Ishikawa (cell line): ENCODE measurements at regions not wholly inside any gene's neighbourhood (a gene's known extent, or its start where the extent isn't known, plus 50 kb on each side); places are given as distances from the start of the nearest gene placed in this dataset.
A peak's percentile ranks its signal among the peaks of the same experiment; 100 is the strongest.

Experiments
- CEBPB ChIP-seq: IDR thresholded peaks from 2 replicates; pipeline ENCODE4 v1.6.1; 2012
- CREB1 ChIP-seq: IDR thresholded peaks from 2 replicates; pipeline ENCODE4 v1.6.1; 2012; ENCODE audit warnings: low read depth
- EGR1 ChIP-seq: IDR thresholded peaks from 2 replicates; pipeline ENCODE4 v1.6.1; 2012
- EP300 ChIP-seq: IDR thresholded peaks from 2 replicates; pipeline ENCODE4 v1.6.1; 2012; ENCODE audit warnings: borderline replicate concordance
- MAX ChIP-seq: IDR thresholded peaks from 2 replicates; pipeline ENCODE4 v1.6.1; 2012
- RAD21 ChIP-seq: IDR thresholded peaks from 2 replicates; pipeline ENCODE4 v1.6.1; 2012; ENCODE audit warnings: low read depth
- REST ChIP-seq: IDR thresholded peaks from 2 replicates; pipeline ENCODE4 v1.6.1; 2012; ENCODE audit warnings: low read depth, mild to moderate bottlenecking
- TCF12 ChIP-seq: IDR thresholded peaks from 2 replicates; pipeline ENCODE4 v1.6.1; 2012; ENCODE audit warnings: low read depth
- TEAD4 ChIP-seq: IDR thresholded peaks from 2 replicates; pipeline ENCODE4 v1.6.1; 2012
- USF1 ChIP-seq: IDR thresholded peaks from 2 replicates; pipeline ENCODE4 v1.6.1; 2012
- YY1 ChIP-seq: IDR thresholded peaks from 2 replicates; pipeline ENCODE4 v1.6.1; 2012; ENCODE audit warnings: low read depth

- peak; percentile 47; the same call in 1 of the 2 replicates for TF ChIP-seq REST
- TF ChIP-seq MAX = no peak
- no peak for TF ChIP-seq CEBPB
- no peak for TF ChIP-seq CREB1
- no peak for TF ChIP-seq TCF12
- no peak for TF ChIP-seq RAD21
- TF ChIP-seq USF1 = no peak
- TF ChIP-seq YY1 = no peak
- no peak for TF ChIP-seq EP300
- TF ChIP-seq EGR1 = no peak
- no peak for TF ChIP-seq TEAD4
These were observed 143.0 kb downstream of the PPP1R3A start for GRCh38 chr7:113775804-113776203.
